ENCODE measurements at regions not wholly inside any gene's neighbourhood (a gene's known extent, or its start where the extent isn't known, plus 50 kb on each side); places are given as distances from the start of the nearest gene placed in this dataset.

DNA sequence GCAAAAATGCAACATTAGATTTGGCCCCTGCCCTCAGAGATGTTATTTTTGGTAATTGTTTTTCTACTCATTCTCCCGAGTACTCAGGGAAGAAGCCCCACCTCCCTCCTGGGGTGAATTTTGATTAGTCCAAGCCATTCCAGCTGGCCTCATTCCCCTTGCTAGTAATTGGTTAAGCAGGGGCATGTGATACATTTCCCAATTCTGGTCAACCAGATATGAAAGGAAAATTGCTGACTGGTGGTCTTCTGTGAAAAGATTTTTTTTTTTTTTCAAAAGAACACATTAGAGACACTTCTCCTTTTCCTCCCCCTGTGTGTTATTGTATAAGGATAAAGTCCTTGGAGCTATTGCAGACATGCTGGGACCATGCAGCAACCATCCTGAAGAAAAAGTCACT is 71.1 kb upstream of the AKT3 start:
- TF ChIP-seq, protein P1, sequence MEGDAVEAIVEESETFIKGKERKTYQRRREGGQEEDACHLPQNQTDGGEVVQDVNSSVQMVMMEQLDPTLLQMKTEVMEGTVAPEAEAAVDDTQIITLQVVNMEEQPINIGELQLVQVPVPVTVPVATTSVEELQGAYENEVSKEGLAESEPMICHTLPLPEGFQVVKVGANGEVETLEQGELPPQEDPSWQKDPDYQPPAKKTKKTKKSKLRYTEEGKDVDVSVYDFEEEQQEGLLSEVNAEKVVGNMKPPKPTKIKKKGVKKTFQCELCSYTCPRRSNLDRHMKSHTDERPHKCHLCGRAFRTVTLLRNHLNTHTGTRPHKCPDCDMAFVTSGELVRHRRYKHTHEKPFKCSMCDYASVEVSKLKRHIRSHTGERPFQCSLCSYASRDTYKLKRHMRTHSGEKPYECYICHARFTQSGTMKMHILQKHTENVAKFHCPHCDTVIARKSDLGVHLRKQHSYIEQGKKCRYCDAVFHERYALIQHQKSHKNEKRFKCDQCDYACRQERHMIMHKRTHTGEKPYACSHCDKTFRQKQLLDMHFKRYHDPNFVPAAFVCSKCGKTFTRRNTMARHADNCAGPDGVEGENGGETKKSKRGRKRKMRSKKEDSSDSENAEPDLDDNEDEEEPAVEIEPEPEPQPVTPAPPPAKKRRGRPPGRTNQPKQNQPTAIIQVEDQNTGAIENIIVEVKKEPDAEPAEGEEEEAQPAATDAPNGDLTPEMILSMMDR (IDR thresholded peaks at IDR 0.05): no peak
- TF ChIP-seq POLR2A (IDR thresholded peaks at IDR 0.05): no peak

All from esophagus squamous epithelium (tissue), 4 donors.